ENCODE measurements at regions not wholly inside any gene's neighbourhood (a gene's known extent, or its start where the extent isn't known, plus 50 kb on each side); places are given as distances from the start of the nearest gene placed in this dataset.
"Not testable (repeated sequence)": the region's sequence is repeated elsewhere in the genome, so short reads cannot be mapped to it uniquely, and the experiment has no call there.

DNA sequence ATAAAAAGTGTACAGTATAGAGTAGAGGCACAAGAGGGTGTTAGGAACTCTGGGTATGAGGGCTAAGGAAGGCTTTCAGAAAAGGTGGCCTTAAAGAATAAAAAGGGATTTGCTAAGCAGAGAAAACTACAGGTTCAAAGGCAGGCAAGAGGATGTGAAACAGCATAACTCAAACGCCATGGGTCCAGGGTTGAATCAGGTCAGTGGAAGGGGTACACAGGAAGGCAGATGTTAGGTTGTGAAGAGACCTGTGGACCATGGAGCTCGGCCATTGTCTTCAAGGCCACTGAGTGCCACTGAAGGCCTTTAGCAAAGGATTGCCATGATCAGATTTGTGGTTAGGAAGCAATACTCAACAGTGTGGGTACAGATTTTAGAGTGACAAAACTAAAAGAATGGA lies 108.2 kb upstream of the FAM98A start:
- no peak for DNase-seq (ENCODE audit: low read depth)

GRCh38 chr2:33706410-33706809 lies 107.3 kb upstream of the FAM98A start:
- no peak for DNase-seq (ENCODE audit: low read depth)

DNA sequence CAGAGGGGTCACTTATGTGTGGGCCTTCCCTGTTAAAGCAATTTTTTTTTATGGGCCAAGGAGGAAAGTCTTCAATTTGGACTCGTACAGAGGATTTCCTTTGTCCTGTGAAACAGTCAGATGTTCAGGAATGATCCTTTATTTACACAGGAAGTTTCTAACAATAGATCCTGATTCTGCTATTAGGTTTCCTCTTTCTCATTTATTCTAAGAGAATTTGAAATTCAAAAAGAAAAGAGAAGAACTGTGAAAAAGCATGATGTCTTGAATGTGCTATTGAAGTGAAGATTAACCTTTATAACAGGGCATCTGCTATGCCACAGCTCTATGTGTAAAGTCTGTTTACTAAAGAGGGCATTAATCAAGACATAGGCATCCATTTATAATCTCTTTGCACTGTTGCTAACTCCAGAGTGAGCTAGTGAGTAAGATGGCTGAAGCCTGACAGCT lies 105.3 kb upstream of the FAM98A start:
- no peak for DNase-seq (ENCODE audit: low read depth)

DNA sequence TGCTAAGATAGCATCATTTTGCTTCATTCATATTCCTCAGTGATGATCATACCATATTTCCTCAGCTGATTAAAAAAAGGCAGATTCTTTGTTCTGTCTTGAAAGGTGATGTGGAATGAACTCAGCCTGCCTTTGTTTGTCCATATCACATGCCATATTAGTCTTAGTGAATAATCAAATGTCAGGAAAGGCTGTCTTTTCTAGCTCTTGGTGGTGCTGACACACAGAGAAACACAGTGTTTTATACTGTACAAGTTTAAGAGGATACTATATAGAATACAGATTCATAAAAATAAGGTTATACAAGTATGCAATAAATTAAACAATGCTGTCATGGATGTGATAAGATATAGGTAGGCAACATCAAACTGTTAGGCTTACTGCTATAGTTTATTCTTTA lies 97.1 kb upstream of the FAM98A start:
- no peak for DNase-seq (ENCODE audit: low read depth)

DNA sequence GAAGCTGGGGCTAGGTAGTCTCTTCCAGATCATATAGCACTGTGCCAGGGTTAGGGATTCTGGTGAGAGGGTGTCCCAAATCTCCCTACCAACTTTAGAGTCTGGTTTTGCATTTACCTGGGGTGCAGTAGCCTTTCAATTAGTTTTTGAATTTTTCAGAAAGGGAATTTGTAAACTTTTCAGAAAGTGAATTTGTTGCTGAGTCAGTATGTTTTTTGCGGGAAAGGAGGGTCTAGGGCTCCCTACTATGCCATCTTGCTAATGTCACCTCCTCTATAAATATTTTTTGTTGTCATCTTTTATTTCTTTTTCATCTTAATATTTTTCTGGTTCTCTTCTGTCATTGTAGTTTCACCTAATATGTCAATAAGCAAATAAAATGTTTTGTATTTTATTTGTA lies 95.8 kb upstream of the FAM98A start:
- DNase-seq (ENCODE audit: low read depth): no peak

- not testable (repeated sequence) for DNase-seq (ENCODE audit: low read depth)
Observed at GRCh38 chr2:33690686-33691085, 91.6 kb upstream of the FAM98A start.

DNA sequence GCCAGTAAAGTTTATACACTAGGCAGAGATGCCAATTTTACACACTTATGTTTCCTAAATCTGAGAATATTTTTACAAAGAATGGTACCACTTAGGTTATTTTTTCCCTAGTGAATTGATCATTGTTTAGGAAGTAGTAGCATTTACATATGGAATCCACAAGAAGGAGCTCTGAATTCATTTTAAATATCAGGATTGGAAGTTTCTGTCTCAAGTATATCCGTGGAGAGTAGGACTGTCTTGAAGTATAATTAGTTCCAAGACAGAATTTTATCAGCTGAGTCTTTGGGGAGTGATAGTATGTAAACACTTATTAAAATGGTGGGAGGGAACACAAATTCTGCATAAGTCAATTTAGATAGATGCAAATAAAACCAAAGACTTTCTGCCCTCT lies 82.3 kb upstream of the FAM98A start:
- peak; percentile 18 for DNase-seq (ENCODE audit: low read depth)

DNA sequence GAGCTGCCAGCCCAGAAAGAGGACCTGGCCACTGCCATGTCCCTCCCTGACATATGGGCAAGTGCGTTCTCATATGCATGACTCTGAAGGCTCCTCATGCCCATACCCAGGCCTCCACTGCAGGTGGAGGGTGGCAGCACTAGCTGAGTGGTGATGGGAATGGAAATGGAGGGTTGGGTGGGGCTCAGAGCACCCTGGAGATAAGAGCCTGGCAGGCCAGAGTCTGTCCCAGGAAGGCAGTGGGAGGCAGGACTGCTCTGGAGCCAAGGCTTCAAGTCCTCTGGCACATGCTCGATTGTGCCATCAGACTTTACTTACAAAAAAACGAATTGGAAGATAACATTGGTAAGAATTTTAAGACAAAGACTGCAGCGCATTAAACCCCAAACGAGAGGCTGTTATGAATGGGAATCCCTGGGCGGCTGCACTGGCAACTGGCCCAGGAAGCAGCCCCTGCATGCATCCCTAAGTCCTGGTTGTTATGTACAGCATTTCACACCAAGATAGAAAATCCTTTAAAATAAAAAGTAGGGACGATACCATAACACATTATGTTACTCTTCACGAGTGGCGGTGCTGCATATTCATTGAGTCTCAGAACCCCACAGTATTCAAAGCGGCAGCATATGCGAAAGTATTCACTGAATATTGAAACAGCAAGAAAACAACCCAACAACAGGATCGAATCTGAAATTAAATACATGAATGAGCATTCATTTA lies 81.7 kb upstream of the FAM98A start:
- no peak for DNase-seq (ENCODE audit: low read depth)

DNA sequence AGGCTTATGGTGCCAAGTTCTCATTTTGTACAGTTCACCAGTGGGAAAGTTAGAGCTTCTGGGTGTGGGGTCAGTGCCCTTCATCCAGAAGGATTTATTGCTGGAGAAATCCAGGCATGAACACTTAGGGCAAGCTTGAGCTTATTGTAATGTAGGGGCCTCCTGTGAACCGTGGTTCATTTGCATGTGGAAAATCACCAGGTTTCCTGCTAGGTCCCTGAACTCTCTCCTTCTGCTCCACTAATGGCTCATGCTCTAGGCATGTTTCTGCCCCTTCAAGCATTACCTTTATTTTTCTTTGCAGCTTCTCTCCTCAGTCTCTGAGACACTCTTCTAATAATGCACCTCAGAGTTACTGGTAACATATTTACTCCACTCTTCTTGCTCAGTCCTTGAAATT lies 79.3 kb upstream of the FAM98A start:
- DNase-seq (ENCODE audit: low read depth): no peak

- DNase-seq (ENCODE audit: low read depth): peak; percentile 15
Observed at GRCh38 chr2:33673937-33674336, 74.8 kb upstream of the FAM98A start.

GRCh38 chr2:33672896-33673295 lies 73.8 kb upstream of the FAM98A start:
- no peak for DNase-seq (ENCODE audit: low read depth)

GRCh38 chr2:33672389-33672788 lies 73.3 kb upstream of the FAM98A start:
- DNase-seq (ENCODE audit: low read depth): no peak

- no peak for DNase-seq (ENCODE audit: low read depth)
Observed at GRCh38 chr2:33671198-33671597, 72.1 kb upstream of the FAM98A start.

GRCh38 chr2:33670392-33670937 lies 71.4 kb upstream of the FAM98A start:
- DNase-seq (ENCODE audit: low read depth): peak; percentile 30

DNA sequence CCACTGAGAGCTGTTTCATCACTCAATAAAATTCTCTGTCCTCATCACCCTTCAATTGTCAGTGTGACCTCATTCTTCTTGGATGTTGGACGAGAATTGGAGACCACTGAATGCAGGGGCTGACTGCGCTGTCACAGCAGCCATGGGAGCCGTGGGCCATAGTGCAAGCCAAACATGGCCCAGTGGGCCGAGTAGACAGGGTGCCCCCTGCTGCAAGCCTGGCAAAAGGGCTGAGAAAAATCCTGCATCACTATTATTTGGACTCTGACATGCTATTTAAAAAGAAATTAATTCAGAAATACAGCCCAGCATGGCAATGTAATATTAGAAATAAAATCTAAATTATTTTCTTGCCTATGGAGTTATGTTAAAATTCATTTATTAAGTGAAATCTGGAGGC lies 67.8 kb upstream of the FAM98A start:
- no peak for DNase-seq (ENCODE audit: low read depth)

GRCh38 chr2:33665039-33665438 lies 65.9 kb upstream of the FAM98A start:
- DNase-seq (ENCODE audit: low read depth): no peak

GRCh38 chr2:33660416-33661123 lies 61.5 kb upstream of the FAM98A start:
- peak; percentile 41 for DNase-seq (ENCODE audit: low read depth)

DNA sequence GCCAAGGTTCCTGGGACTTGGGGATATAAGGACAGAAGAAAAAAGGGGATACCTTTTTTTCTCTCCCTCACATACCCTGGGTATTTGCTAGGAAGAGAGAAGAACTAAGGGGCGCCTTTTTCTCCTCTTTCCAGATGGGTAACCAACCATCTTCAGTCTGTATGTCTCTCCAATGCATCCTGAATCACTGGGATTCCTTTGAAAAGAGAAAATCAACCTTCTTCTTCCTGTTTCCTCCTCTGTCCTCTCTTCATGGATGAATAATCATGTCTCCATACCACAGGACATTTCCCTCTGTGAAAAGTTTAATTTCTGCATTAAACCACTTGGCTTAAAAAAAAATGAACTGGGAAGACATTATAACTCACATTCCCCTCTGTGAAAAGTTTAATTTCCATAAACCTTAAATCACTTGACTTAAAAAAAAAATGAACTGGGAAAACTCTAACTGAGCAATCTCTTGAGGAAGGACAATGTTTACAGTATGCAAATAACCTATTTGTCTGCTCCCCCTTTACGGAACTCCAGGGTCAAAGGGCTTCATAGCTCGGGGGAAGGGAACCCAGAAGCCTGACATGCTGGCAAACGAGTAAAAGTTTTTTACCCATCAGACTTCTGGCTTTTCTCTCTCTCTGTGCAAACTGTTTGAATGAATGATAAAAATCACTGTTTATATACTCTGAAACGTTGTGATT lies 56.7 kb upstream of the FAM98A start:
- DNase-seq (ENCODE audit: low read depth): no peak

GRCh38 chr2:33652830-33653229 lies 53.7 kb upstream of the FAM98A start:
- DNase-seq (ENCODE audit: low read depth): no peak

DNA sequence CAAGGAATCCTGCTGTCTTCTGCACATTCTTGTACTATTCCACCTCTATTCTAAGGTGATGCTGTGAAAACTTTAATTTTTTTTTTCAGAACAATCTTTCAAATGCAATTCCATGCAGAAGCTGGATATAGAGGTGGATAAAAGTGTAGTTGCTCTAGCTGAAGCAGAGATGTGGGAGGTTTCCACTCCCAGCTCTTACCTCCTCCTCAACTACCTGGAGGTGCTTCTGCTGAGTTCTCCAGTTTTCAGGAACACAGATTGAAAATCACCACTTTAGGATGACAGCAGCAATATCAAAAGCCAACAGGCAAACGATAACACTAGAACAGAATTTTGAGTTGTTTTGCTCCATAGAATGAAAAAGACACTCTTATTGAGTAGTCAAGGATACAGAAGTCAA lies 51.1 kb upstream of the FAM98A start:
- DNase-seq (ENCODE audit: low read depth): no peak

Measured in M059J (cell line).